Erythroblast (primary cell): ENCODE measurements at regions not wholly inside any gene's neighbourhood (a gene's known extent, or its start where the extent isn't known, plus 50 kb on each side); places are given as distances from the start of the nearest gene placed in this dataset.

Source experiments
- GATA1 ChIP-seq: IDR thresholded peaks from 2 replicates; pipeline ENCODE4 v1.6.1; 2011; ENCODE audit warnings: low read depth, mild to moderate bottlenecking, control low read depth, low read length, moderate library complexity
- POLR2A ChIP-seq: IDR thresholded peaks from 2 replicates; pipeline ENCODE4 v1.6.1; 2011; ENCODE audit warnings: mild to moderate bottlenecking, low read length

GRCh38 chr3:59654123-59654479, 604.3 kb upstream of the CFAP20DC start:
- TF ChIP-seq POLR2A = no peak
- no peak for TF ChIP-seq GATA1
